Heart left ventricle (tissue), 16 donors: ENCODE measurements at regions not wholly inside any gene's neighbourhood (a gene's known extent, or its start where the extent isn't known, plus 50 kb on each side); places are given as distances from the start of the nearest gene placed in this dataset.
"Not testable (repeated sequence)": the region's sequence is repeated elsewhere in the genome, so short reads cannot be mapped to it uniquely, and the experiment has no call there.

ENCODE experiments used
- ATAC-seq, 4 donors: fragments of 200-7000 bp; cut with Tn5 transposase; one replicate each; pipeline ENCODE4 v1.9.1; 2020 to 2022; ENCODE audit warnings: moderate library complexity in 4 of 4, mild to moderate bottlenecking in 3 of 4, moderate number of reproducible peaks in 1 of 4
- DNase-seq, 5 donors: peaks; one replicate each; pipeline ENCODE4 v3.0.0-alpha.2; 2020
- H3K27ac ChIP-seq, 12 donors: fragments of 200-600 bp; sonication (generic) in 4 of 12; one replicate each; pipeline versions ENCODE4 v1.5.0 to v1.8.0; 2016 to 2022; ENCODE audit warnings: mild to moderate bottlenecking in 2 of 12
- H3K27me3 ChIP-seq, 9 donors: fragments of 200-600 bp; sonication (generic) in 2 of 9; one replicate each; pipeline versions ENCODE4 v1.5.1 to v1.8.0; 2016 to 2022; ENCODE audit warnings: mild to moderate bottlenecking in 3 of 9
- H3K36me3 ChIP-seq, 9 donors: fragments of 200-600 bp; sonication (generic) in 2 of 9; one replicate each; pipeline versions ENCODE4 v1.5.0 to v1.8.0; 2018 to 2022; ENCODE audit warnings: mild to moderate bottlenecking in 2 of 9
- H3K4me1 ChIP-seq, 12 donors: fragments of 200-600 bp; sonication (generic) in 4 of 12; one replicate each; pipeline versions ENCODE4 v1.5.0 to v1.8.0; 2016 to 2022; ENCODE audit warnings: mild to moderate bottlenecking in 3 of 12
- H3K4me3 ChIP-seq, 12 donors: fragments of 200-600 bp; sonication (generic) in 4 of 12; one replicate each; pipeline versions ENCODE4 v1.5.0 to v1.8.0; 2017 to 2022; ENCODE audit warnings: mild to moderate bottlenecking in 9 of 12, moderate library complexity in 4 of 12
- H3K9me3 ChIP-seq, 12 donors: fragments of 200-600 bp; sonication (generic) in 4 of 12; one replicate each; pipeline versions ENCODE4 v1.5.0 to v1.8.0; 2016 to 2022; ENCODE audit warnings: mild to moderate bottlenecking in 1 of 12
- POLR2A ChIP-seq, 2 donors: fragments of 450-650 bp; IDR thresholded peaks; one replicate each; pipeline ENCODE4 v1.6.1; 2017; ENCODE audit warnings: antibody characterized with exemption in 2 of 2, mild to moderate bottlenecking in 2 of 2, moderate library complexity in 2 of 2
- WGBS, 4 donors: extraction: QIAGEN DNeasy Blood & Tissue Kit in 2 of 4; methylation state at CpG; one replicate each; pipeline versions ENCODE4 v1.1.5 to v1.1.7; 2013 to 2018; 5-methylcytosine and 5-hydroxymethylcytosine counted together
- intact Hi-C, 10 donors: fragments of 100-400 bp; cut with DNase I; formaldehyde crosslinking; loops; one replicate each; pipeline versions ENCODE4 v1.11.1 to v1.14.2; 2022
- TF ChIP-seq, protein P1 (sequence below), 12 donors: fragments of 200-600 bp; sonication (generic) in 4 of 12; IDR thresholded peaks; one replicate each; pipeline versions ENCODE4 v1.5.0 to v1.8.0; 2018 to 2022; ENCODE audit warnings: antibody characterized with exemption in 12 of 12, mild to moderate bottlenecking in 5 of 12
- donor health status: ischemic (EF 13 %, LVEDD 7.1; RV severe dilation, severe dysfunction).
- donor health status: healthy with polysubstance abuse.
- donor health status: DM: no; HTN: yes; CAD: no.
- donor health status: DM: no; HTN: no; CAD: no.
- donor health status: ischemic (EF 25% LVEDD 6.9; RV normal size, moderate dysfunction).
- donor health status: ischemic (EF 25% LVEDD 5.7; RV mildly dilated, moderate dysfunction).
- donor health status: healthy.
- donor health status: DM: yes; HTN: yes; CAD: no.
- donor health status: ischemic (EF 35%, LVEDD 5.7; RV mildly dilated, moderate dysfunction).
- donor health status: nonischemic (EF 11% LVEDD 7.7; RV severe dilation, severe dysfunction).
- donor health status: DM: yes; HTN: yes; CAD: no.
- donor health status: PGD.
- donor health status: ischemic (EF 29% LVEDD 5.4; RV normal size, mild dysfunction).
- donor health status: nonischemic (EF 23%, LVEDD 6.1; RV moderate dilation, normal function).

- Histone ChIP-seq H3K4me3 (no peak overlapping the region), H3K9me3 (no peaks in the 10 kb centered on the region), H3K27ac (no peak overlapping the region), H3K36me3 (no peaks in the 10 kb centered on the region), H3K27me3 (no peaks in the 10 kb centered on the region), H3K4me1 (no peaks in the 10 kb centered on the region)
- DNase-seq (no peak), ATAC-seq (no peak)
- intact Hi-C loops: no loop called here
- 42 to 59% (median 56%) methylated on average over 2 of the region's 2 CpGs for WGBS, 4 donors
- TF ChIP-seq, protein P1, sequence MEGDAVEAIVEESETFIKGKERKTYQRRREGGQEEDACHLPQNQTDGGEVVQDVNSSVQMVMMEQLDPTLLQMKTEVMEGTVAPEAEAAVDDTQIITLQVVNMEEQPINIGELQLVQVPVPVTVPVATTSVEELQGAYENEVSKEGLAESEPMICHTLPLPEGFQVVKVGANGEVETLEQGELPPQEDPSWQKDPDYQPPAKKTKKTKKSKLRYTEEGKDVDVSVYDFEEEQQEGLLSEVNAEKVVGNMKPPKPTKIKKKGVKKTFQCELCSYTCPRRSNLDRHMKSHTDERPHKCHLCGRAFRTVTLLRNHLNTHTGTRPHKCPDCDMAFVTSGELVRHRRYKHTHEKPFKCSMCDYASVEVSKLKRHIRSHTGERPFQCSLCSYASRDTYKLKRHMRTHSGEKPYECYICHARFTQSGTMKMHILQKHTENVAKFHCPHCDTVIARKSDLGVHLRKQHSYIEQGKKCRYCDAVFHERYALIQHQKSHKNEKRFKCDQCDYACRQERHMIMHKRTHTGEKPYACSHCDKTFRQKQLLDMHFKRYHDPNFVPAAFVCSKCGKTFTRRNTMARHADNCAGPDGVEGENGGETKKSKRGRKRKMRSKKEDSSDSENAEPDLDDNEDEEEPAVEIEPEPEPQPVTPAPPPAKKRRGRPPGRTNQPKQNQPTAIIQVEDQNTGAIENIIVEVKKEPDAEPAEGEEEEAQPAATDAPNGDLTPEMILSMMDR (IDR thresholded peaks at IDR 0.05): no peak
- TF ChIP-seq POLR2A (IDR thresholded peaks at IDR 0.05): no peak
These were observed 454.5 kb upstream of the API5 start for GRCh38 chr11:42857344-42857743.

GRCh38 chr11:42870480-42870879, 441.3 kb upstream of the API5 start:
- Histone ChIP-seq H3K36me3 (no peaks in the 10 kb centered on the region), H3K27me3 (no peaks in the 10 kb centered on the region), H3K27ac (no peak overlapping the region), H3K9me3 (no peaks in the 10 kb centered on the region), H3K4me1 (no peaks in the 10 kb centered on the region), H3K4me3 (no peak overlapping the region)
- WGBS, 4 donors: 51 to 69% (median 58%) methylated on average over 3 of the region's 3 CpGs
- TF ChIP-seq, protein P1 (IDR thresholded peaks at IDR 0.05): no peak
- TF ChIP-seq POLR2A (IDR thresholded peaks at IDR 0.05): no peak
- DNase-seq (no peak), ATAC-seq (no peak)
- intact Hi-C loops: no loop called here

- not testable (repeated sequence) for DNase-seq
- WGBS, 4 donors: 85 to 95% (median 93%) methylated on average over 13 to 23 of the region's 23 CpGs
These were observed 437.9 kb upstream of the API5 start for GRCh38 chr11:42873800-42874405.

DNA sequence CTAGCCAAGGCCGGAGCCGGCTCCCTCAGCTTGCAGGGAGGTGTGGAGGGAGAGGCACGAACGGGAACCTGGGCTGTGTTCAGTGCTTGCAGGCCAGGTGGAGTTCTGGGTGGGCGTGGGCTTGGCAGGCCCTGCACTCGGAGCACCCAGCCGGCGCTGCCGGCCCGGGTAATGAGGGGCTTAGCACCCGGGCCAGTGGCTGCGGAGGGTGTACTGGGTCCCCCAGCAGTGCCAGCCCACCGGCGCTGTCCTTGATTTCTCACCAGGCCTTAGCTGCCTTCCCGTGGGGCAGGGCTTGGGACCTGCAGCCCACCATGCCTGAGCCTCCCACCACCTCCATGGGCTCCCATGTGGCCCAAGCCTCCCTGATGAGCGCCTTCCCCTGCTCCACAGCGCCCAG, 430.5 kb upstream of the API5 start:
- ATAC-seq, H3K27ac ChIP-seq, H3K36me3 ChIP-seq, H3K4me1 ChIP-seq, H3K4me3 ChIP-seq, DNase-seq, intact Hi-C loops, H3K27me3 ChIP-seq: not testable (repeated sequence)
- peaks cover 0 to 18% (median 4%) of the 10 kb centered on the region in 12 donors for H3K9me3 ChIP-seq
- WGBS, 4 donors: 86 to 92% (median 90%) methylated on average over 15 to 17 of the region's 17 CpGs

More at GRCh38 chr11:42873800-42874405, 437.9 kb upstream of the API5 start:
- H3K27ac ChIP-seq, H3K9me3 ChIP-seq, H3K4me1 ChIP-seq, ATAC-seq, H3K36me3 ChIP-seq, H3K4me3 ChIP-seq, H3K27me3 ChIP-seq, intact Hi-C loops: not testable (repeated sequence)

- ATAC-seq (no peak), DNase-seq (no peak)
- H3K4me1 ChIP-seq: no peaks in the 10 kb centered on the region
- WGBS, 4 donors: 14 to 34% (median 24%) methylated on average over 2 of the region's 2 CpGs
- H3K27ac ChIP-seq: no peak overlapping the region
- no peaks in the 10 kb centered on the region for H3K9me3 ChIP-seq
- TF ChIP-seq, protein P1 (IDR thresholded peaks at IDR 0.05): no peak
- no peaks in the 10 kb centered on the region for H3K36me3 ChIP-seq
- H3K4me3 ChIP-seq: no peak overlapping the region
- H3K27me3 ChIP-seq: no peaks in the 10 kb centered on the region
- intact Hi-C loops: no loop called here
These were observed 421.0 kb upstream of the API5 start for GRCh38 chr11:42890773-42891172.
